Activated T-helper 2 cell treated with anti-CD3 and anti-CD28 coated beads, Interferon-gamma antibody, Interleukin-2, Interleukin-4, amounts not matched to agents 10 μg/mL and 5 μg/mL and 100 μg/mL, durations not matched to agents 14 hours and 24 hours and 36 hours (primary cell): ENCODE measurements at regions not wholly inside any gene's neighbourhood (a gene's known extent, or its start where the extent isn't known, plus 50 kb on each side); places are given as distances from the start of the nearest gene placed in this dataset.
"Not testable (repeated sequence)": the region's sequence is repeated elsewhere in the genome, so short reads cannot be mapped to it uniquely, and the experiment has no call there.

Experiments used
- DNase-seq: peaks from one replicate; pipeline ENCODE4 v3.0.0; 2021; ENCODE audit warnings: low spot score
- H3K27ac Mint-ChIP-seq: one replicate; pipeline ENCODE4 v1.8.0; 2021; ENCODE audit warnings: mixed read lengths
- H3K27me3 Mint-ChIP-seq: one replicate; pipeline ENCODE4 v1.8.0; 2021; ENCODE audit warnings: low read depth, mixed read lengths
- H3K36me3 Mint-ChIP-seq: one replicate; pipeline ENCODE4 v1.8.0; 2021; ENCODE audit warnings: low read depth, mixed read lengths
- H3K4me1 Mint-ChIP-seq: one replicate; pipeline ENCODE4 v1.8.0; 2021; ENCODE audit warnings: low read depth, mixed read lengths
- H3K4me3 Mint-ChIP-seq: one replicate; pipeline ENCODE4 v1.8.0; 2021; ENCODE audit warnings: low read depth, mild to moderate bottlenecking, moderate library complexity, mixed read lengths
- H3K9me3 Mint-ChIP-seq: one replicate; pipeline ENCODE4 v1.8.0; 2021; ENCODE audit warnings: mixed read lengths
- intact Hi-C: fragments of 100-400 bp; cut with micrococcal nuclease; formaldehyde crosslinking; loops from one replicate; pipeline ENCODE4 v1.15.1; 2023

GRCh38 chr10:91745090-91745831 lies 53.0 kb upstream of the TNKS2 start:
- Mint-ChIP-seq H3K27me3 (peaks cover 16% of the 10 kb centered on the region), H3K4me1 (no peaks in the 10 kb centered on the region), H3K4me3 (no peak overlapping the region), H3K27ac (no peak overlapping the region), H3K36me3 (no peaks in the 10 kb centered on the region), H3K9me3 (no peaks in the 10 kb centered on the region)
- no peak for DNase-seq
- intact Hi-C loops = no loop called here

DNA sequence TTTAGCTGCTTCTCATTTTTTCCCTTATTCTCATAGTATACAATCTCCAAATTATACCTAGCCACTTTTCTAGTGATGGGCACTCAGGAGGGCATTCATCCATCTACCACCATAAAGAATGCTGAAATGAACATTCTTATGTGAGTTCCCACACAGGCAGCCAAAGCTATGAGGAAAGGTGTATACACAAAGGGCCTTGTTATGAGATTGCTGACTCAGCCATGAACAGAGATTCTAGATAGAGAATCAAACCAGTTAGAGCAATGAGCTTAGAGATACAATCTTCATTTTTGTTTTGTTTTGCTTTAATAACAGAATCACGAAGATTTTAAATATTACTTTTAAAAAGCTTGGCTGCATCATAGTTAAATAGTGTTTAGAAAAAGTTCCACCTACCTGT lies 54.8 kb upstream of the TNKS2 start:
- no peak overlapping the region for H3K27ac Mint-ChIP-seq
- H3K9me3 Mint-ChIP-seq = no peaks in the 10 kb centered on the region
- H3K27me3 Mint-ChIP-seq = peaks cover 28% of the 10 kb centered on the region

GRCh38 chr10:91742229-91742628 lies 56.0 kb upstream of the TNKS2 start:
- H3K27ac Mint-ChIP-seq = no peak overlapping the region
- no peaks in the 10 kb centered on the region for H3K36me3 Mint-ChIP-seq
- intact Hi-C loops = no loop called here
- no peaks in the 10 kb centered on the region for H3K4me1 Mint-ChIP-seq
- DNase-seq = no peak
- no peaks in the 10 kb centered on the region for H3K9me3 Mint-ChIP-seq
- no peak overlapping the region for H3K4me3 Mint-ChIP-seq
- H3K27me3 Mint-ChIP-seq = peaks cover 40% of the 10 kb centered on the region

More for the DNA sequence above, 54.8 kb upstream of the TNKS2 start:
- Mint-ChIP-seq H3K4me3 (no peak overlapping the region), H3K4me1 (no peaks in the 10 kb centered on the region), H3K36me3 (no peaks in the 10 kb centered on the region)
- intact Hi-C loops = no loop called here
- no peak for DNase-seq

DNA sequence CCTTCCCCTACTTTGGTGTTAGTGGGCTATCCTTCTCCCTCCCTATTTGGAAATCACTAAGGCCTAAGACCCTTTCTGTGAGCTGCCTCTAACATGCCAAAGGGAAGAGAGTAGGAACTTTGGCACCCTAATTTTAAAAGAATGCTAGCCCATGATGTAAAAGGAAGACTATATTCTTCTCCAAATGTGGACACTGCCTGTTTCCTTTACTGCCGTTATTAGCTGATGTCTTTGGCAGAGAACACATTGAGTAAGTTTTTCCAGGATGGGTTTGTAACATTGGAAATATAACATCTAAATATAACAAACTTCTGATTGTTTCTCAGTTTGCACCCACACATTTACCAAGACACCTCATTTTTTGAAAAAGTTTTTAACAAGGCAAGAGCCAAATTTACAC lies 56.9 kb upstream of the TNKS2 start:
- Mint-ChIP-seq H3K27ac (no peak overlapping the region), H3K4me1 (no peaks in the 10 kb centered on the region), H3K9me3 (no peaks in the 10 kb centered on the region), H3K36me3 (no peaks in the 10 kb centered on the region), H3K4me3 (no peak overlapping the region), H3K27me3 (peaks cover 47% of the 10 kb centered on the region)
- DNase-seq = no peak
- intact Hi-C loops = no loop called here

- no peaks in the 10 kb centered on the region for H3K4me1 Mint-ChIP-seq
- intact Hi-C loops = no loop called here
- no peak for DNase-seq
- no peak overlapping the region for H3K4me3 Mint-ChIP-seq
- no peak overlapping the region for H3K27ac Mint-ChIP-seq
- peaks cover 51% of the 10 kb centered on the region for H3K27me3 Mint-ChIP-seq
- no peaks in the 10 kb centered on the region for H3K36me3 Mint-ChIP-seq
- H3K9me3 Mint-ChIP-seq = no peaks in the 10 kb centered on the region
These were observed 57.8 kb upstream of the TNKS2 start for GRCh38 chr10:91740353-91740924.

GRCh38 chr10:91732265-91732664 lies 66.0 kb upstream of the TNKS2 start:
- H3K9me3 Mint-ChIP-seq, H3K4me1 Mint-ChIP-seq, H3K27ac Mint-ChIP-seq, H3K36me3 Mint-ChIP-seq, H3K4me3 Mint-ChIP-seq, DNase-seq, intact Hi-C loops: not testable (repeated sequence)
- peaks cover 28% of the 10 kb centered on the region for H3K27me3 Mint-ChIP-seq

GRCh38 chr10:91729339-91729738 lies 68.9 kb upstream of the TNKS2 start:
- H3K4me1 Mint-ChIP-seq, DNase-seq, H3K27ac Mint-ChIP-seq, H3K9me3 Mint-ChIP-seq, intact Hi-C loops, H3K4me3 Mint-ChIP-seq, H3K36me3 Mint-ChIP-seq: not testable (repeated sequence)
- peaks cover 15% of the 10 kb centered on the region for H3K27me3 Mint-ChIP-seq

DNA sequence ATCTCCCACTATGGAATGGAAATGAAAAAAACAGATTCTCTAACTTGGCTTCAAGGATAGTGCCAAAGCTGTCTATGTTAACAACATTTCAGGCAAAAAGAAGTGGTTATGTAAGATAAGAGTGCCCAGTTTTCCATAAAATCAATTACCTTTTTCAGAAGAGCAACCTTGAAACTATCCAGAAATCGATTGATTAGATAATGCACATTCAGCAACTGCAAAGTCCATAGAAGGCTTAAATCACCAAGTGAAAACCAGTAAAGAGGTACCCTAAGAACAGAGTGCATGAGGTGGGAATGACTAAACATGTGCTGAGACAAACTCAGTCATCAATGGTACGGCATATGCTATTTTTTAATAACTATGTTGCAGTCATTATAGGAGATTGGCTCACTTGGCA lies 71.9 kb upstream of the TNKS2 start:
- H3K27me3 Mint-ChIP-seq = peaks cover 12% of the 10 kb centered on the region
- no peak for DNase-seq
- intact Hi-C loops = no loop called here
- H3K4me3 Mint-ChIP-seq = no peak overlapping the region
- no peak overlapping the region for H3K27ac Mint-ChIP-seq
- H3K36me3 Mint-ChIP-seq = no peaks in the 10 kb centered on the region
- no peaks in the 10 kb centered on the region for H3K4me1 Mint-ChIP-seq
- H3K9me3 Mint-ChIP-seq = no peaks in the 10 kb centered on the region

GRCh38 chr10:91724933-91725332 lies 73.3 kb upstream of the TNKS2 start:
- DNase-seq = no peak
- intact Hi-C loops = no loop called here
- Mint-ChIP-seq H3K4me1 (no peaks in the 10 kb centered on the region), H3K27ac (no peak overlapping the region), H3K9me3 (no peaks in the 10 kb centered on the region), H3K36me3 (no peaks in the 10 kb centered on the region), H3K4me3 (no peak overlapping the region), H3K27me3 (peaks cover 17% of the 10 kb centered on the region)

DNA sequence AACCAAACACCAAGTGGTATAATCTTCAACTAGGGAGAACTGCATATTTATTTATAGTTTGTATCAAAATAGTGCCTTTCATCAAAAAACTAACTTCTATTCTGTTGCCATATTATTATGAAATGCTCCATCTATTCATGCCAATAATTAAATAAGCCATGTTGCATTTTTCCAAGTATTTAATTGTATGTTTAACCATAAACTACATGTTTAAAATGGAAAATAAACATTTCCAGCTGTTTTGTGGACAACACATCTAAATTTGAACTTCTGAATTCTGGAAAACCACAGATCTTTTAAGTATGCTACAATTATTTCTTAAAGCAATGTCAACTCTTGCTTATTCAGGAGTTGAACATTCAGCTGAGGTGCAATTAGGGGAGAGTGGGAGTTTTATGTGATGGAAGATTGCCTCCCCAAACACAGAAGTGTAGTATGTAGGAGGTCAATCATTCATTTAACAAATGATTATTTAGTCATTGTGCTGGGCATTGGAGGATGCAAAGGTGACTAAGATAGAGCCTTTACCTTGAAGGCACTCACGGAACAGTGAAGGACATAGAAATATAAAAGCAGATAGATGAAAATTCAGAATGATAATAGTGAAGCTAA lies 80.7 kb upstream of the PPP1R3C start:
- H3K27ac Mint-ChIP-seq = no peak overlapping the region
- intact Hi-C loops = no loop called here

GRCh38 chr10:91711885-91712680 lies 79.2 kb upstream of the PPP1R3C start:
- H3K27me3 Mint-ChIP-seq = peaks cover 21% of the 10 kb centered on the region
- no peak overlapping the region for H3K27ac Mint-ChIP-seq
- no peaks in the 10 kb centered on the region for H3K4me1 Mint-ChIP-seq
- no peaks in the 10 kb centered on the region for H3K36me3 Mint-ChIP-seq
- intact Hi-C loops = no loop called here
- no peaks in the 10 kb centered on the region for H3K9me3 Mint-ChIP-seq
- H3K4me3 Mint-ChIP-seq = no peak overlapping the region
- DNase-seq = no peak

More for the DNA sequence above, 80.7 kb upstream of the PPP1R3C start:
- Mint-ChIP-seq H3K4me3 (no peak overlapping the region), H3K4me1 (no peaks in the 10 kb centered on the region), H3K9me3 (no peaks in the 10 kb centered on the region), H3K36me3 (no peaks in the 10 kb centered on the region), H3K27me3 (peaks cover 24% of the 10 kb centered on the region)
- DNase-seq = no peak

GRCh38 chr10:91709394-91709798 lies 76.5 kb upstream of the PPP1R3C start:
- Mint-ChIP-seq H3K27ac (no peak overlapping the region), H3K4me1 (no peaks in the 10 kb centered on the region), H3K27me3 (peaks cover 24% of the 10 kb centered on the region), H3K36me3 (no peaks in the 10 kb centered on the region), H3K4me3 (no peak overlapping the region), H3K9me3 (no peaks in the 10 kb centered on the region)
- no peak for DNase-seq
- intact Hi-C loops = no loop called here
